8988T (cell line): ENCODE measurements at regions not wholly inside any gene's neighbourhood (a gene's known extent, or its start where the extent isn't known, plus 50 kb on each side); places are given as distances from the start of the nearest gene placed in this dataset.

Source experiments
- DNase-seq: peaks from one replicate; pipeline ENCODE4 v3.0.0; 2011

DNA sequence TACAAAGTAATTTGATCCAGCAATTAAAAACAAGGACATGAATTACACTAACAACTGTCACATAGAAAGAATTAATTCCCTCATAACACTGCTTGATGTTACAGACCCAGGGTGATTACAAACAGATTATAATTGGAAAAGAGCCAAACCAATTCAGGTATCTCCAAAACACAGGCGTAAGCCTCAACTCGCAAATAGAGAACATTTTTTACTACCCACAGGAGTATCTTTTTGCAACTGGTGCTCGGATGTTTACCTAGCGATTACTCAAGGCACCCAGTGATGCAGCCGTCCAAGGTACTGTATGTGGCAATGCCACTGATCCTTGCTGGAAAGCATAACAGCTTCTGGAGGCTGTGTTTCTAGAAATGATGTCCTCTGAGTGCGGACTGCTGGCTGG lies 386.1 kb upstream of the KIF2A start:
- no peak for DNase-seq

DNA sequence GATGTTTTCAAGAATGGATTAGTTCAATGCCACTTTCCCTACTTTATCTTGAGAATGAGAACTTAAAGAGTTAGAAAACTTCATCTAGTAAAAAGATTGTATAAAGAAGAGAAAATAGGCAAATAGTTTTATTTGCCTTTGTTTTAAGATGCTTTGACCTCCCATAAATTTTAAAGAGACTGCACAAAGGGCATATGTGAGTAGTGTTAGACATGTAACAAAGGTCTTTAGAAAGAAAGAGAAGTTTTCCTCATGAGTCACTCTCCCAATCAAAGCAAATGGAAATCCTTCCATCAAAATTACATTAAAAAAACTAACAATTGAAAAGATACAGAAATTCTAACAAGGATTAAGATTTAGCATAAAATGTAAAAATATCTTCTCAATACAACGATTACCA lies 381.8 kb upstream of the KIF2A start:
- DNase-seq = no peak

DNA sequence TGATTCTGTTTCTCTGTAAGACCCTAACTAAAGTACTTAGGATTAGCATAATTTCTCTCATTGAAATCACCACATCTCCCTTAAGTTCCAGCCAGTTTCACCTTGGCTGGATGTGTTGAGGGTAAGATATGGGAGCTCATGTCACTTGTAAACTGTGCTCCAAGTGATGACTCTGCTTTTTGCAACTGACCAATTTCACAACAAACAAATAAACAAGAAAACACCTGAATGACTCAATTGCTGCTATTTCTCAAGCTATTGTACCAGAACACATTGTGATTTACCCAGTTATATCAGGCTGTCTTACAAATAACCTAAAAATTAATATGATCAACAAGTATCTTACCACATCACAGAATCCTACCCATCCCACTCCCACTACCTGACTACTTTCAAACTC lies 379.1 kb upstream of the KIF2A start:
- no peak for DNase-seq

DNA sequence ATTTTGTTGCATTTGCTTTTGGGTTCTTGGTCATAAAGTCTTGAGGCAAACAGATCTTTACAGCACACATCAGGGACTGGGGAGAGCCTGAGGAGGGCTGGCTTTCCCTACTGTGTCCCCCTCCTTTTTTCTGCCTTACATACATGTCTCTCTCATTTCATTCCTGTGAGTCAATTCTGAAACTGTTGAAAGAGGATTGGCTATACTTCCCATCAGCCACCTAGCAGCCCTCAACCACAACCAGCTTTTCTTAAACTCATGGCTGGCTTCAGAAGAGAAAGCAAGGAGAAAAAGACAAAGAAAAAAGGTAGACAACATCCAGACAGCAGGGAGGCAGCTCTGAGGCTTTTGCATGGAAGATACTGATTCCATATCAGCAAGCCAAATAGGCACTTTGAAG lies 374.8 kb upstream of the KIF2A start:
- no peak for DNase-seq

DNA sequence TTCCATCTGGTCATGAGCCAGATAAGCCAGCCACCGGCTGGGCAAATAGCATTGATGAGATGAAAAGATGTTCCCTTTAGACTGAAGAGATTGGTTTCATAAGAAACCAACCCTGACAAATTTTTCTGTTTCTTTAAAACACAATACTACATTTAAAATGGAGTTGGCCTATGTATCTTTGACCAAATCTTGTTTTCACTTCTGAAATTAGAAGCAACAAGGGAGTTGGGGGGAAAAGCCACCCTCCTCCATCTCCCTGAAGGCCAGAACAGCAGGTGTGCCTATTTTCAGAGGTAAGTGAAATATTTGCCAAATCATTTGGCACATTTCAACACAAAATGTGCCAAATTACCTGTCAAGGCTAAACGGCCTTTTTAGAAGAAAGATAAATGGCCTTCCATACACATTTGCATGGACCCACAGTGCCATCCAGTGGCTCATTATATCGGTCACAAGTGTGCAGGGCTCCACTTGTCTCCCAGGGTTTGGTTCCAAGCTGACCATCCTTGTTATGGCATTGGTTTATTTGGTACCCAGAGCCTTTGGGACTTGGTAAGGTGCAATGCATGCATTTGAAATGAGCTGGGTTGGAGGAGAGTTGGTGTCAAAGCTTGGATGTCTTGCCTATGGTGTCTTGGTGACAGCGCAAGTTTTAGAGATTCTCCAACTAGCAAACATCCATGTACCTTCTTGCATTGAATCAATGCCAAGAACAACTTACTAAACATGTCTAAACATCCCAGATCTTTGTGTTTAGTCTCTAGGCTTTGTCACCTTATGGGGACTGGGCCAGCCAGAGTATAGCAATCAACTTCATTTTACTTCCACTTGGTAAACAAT lies 372.0 kb upstream of the KIF2A start:
- no peak for DNase-seq

DNA sequence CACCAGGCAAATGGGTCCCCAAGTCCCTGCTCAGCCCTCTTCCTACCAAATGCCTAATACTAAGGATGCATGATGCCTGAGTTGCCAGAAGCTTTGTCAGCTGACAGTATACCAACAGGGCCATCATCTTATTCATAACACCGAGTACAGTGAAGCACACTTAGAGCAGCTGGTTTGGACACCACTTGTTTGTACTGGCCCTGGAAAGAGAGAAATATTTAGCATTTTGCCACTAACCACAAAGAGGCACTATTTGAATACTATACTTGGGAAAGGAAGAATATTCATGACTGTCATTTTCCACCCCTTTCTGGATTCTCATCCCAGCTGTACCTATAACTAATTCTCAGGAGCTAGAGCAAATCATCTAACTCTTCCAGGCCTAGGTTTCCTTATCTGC lies 364.4 kb upstream of the KIF2A start:
- no peak for DNase-seq

DNA sequence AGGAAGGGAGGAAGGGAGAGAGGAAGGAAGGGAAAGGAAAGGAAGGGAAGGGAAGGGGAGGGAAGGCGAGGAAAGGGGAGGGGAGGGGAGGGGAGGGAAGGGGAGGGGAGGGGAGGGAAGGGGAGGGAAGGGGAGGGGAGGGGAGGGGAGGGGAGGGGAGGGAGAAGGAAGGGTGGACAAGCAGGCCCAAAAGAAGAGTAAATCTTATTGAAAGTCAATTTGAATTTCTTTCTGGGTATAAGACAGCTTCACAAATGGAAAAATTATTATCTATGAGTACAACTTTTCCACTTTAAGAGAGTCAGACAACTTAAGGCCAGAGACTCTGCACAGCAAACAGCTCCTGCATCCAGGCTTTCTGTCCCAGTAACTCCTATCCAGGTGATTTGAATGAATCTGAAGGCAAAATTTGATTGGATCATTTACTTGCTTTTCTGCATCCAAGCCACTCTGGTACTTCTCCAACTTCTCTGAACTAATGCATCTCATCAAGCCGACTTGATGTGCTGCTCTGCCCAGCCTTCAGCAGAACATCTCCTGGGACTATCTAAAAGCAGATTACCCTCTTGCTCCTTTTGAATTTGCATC lies 363.4 kb upstream of the KIF2A start:
- no peak for DNase-seq

DNA sequence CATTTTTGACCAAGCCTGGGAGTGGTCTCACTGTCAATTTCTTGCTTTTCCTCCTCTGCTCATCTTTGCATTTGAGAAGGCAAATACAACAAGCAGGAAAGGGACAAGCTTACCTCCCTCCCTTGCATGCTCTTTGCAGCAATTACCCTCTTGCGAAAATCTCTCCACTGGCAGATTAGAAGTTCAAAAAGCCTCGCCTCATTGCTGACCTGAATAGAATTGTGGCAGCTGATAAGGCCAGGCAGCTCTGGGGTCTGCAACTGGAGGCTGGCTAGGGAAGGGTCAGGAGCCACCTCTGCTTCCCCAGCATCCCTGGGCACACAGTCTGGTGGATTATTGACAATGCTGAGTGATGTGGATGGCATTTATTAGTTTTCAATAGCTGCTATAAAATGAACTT lies 362.3 kb upstream of the KIF2A start:
- no peak for DNase-seq

DNA sequence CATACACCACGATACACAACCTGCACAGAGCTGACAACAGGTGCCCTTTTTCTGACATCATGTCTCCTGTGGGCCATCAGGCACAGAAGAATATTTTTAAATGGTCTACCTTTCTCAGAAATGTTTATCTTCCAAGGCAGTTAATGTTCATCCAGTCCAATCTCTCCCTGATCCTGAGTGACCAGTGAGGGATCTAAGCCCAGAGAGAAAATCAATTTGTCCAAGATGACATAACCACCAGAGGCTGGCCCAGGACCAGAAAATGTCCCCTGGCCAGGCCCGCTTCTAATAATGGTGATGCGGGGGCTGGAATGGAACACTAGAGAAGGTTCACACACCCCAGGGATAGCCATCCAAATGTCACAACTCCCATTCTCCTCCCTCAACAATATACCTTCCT lies 357.9 kb upstream of the KIF2A start:
- no peak for DNase-seq

DNA sequence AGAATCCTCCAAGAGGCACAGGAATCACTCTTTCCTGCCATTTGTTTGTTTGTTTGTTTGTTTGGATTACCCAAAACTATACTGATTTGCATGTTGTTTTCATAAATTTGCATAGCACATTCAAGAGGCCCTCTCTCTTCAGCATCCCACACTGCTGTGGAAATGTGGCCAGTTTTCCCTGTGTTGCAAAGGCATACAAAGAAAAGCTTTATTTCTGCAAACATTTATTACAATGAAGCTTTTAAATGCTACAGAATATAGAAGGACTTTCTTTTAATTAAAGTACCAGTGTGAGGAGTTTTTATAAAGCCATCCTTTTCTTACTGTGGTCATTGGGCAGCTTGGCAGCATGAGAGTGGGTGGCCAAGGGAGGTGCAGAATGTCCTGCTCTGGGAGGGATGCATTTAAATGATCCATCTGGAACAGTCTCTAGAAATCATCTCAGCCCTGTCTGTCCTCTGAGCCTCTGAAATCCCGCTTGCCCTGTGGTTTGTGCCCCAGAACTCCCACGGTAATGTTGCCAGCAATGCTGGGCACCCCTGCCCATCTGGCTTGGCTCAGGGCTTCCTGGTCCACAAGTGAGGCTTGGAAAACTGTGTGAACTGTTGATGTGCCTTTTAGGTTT lies 356.8 kb upstream of the KIF2A start:
- DNase-seq = no peak

DNA sequence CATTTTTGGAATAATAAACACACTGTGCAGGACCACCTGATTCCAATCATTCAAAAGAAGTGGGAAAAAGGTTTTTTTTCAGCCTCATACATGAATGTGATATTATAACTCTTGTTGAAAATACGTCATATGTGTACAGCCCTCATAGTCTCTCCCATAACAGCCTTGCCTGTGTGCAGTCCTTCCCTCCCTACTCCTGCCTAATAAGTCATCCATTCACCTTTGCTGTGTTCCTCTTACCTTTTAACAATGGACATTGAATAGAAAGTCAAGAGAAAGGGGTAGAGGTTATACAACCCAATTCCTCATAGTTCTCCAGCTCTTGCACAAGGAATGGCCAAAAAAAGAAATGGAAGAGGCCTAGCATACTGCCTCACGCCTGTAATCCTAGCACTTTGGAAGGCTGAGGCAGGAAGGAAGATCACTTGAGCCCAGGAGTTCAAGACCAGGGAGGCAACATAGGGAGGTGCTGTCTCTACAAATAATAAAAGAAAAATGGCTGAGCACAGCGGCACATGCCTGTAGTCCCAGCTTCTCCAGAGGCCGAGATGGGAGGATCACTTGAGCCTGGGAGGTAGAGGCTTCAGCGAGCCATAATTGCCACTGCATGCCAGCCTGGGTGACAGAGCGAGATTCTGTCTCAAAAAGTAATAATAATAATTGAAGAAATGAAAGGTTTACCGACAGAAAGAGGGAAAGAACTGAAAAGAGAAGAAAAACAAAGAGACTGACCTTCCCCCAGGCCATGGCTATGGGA lies 356.1 kb upstream of the KIF2A start:
- no peak for DNase-seq

DNA sequence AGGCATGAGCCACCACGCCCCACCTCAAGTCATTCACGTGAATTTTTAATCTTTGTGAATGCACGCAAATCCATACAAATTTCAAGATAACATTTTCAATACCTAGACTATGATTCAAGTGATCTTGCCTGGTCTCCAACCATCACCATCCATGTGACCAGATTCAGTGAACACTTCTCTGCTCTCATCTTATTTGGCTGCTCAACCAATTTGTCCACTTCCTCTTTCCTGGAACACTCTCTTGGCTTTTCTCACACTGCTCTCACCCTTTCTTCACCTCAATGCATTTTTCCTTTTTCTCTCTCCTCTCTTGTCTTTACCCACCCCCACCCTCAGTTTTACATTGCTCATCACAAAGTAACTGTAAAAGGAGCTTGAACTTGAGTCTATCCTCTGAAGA lies 354.7 kb upstream of the KIF2A start:
- DNase-seq = no peak

DNA sequence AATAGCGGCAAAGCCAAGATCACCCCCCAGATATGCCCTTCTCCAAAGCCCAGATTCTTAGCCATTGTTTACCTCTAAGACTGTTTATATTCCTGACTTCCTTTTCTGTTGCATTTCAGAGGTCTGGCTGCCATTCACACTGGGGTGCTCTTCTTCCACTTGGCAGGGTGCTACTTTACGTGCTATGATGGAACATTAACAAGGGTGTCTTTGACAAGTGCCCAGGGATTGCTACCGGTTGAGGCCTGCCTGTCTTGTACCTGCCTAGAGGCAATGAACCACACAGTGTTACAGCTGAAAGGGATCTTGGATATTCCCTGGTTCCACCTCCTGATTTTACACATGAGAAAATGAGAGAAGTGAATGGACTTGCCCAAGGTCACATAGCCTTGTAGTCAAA lies 352.1 kb upstream of the KIF2A start:
- no peak for DNase-seq

DNA sequence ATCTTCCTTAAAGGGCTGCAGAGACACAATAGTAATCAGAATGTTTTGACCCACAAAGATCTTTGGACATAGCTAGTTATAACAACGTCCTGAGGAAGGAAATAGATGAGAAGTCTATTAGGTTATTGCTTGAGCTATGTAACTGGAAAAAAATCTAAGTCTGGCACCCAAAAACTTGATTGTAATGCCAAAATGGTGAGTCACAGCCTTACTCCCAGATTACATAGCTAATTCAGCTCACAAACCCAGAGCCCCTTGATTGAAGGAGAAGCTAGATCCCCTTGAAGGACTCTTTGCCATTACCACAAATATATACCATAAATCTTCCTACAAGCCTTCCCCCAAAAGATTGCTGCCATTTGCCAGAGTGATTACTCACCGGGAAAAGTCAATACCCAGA lies 341.8 kb upstream of the KIF2A start:
- no peak for DNase-seq

DNA sequence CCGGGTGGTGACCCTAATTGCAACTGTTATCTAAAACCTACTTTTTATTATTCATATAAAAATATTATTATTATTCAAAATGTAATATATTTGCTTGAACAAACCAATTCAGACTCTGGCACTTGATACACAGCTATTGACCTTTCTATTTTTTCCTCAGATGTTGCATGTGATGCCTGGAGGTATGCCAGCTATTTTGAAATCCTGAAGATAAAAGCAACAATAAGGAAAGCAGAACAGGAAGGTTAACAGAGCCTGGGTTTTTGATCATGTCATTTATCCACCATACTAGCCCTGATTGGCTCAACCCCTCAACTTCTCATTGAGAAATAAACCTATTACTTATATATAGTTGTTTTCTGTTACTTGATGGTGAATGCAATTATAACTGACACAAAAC lies 340.9 kb upstream of the KIF2A start:
- no peak for DNase-seq

DNA sequence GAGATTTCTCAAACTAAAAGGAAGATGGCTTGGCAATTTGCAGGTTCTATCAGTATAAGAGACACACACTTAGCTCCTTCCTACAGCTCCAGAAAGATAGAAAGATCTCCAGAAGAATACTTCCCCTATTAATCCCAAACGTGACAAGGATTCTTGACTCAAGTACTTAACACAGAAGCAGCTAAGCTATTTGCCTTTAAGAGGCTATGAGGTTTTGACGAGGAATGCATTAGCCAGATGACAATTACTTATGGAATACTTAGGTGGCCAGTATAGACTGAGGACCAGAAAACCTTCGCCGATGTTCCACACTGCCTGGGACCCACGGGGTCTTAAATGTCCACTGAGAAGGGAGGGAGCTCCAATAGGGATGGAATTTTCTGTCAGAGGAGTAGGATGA lies 340.5 kb upstream of the KIF2A start:
- no peak for DNase-seq

DNA sequence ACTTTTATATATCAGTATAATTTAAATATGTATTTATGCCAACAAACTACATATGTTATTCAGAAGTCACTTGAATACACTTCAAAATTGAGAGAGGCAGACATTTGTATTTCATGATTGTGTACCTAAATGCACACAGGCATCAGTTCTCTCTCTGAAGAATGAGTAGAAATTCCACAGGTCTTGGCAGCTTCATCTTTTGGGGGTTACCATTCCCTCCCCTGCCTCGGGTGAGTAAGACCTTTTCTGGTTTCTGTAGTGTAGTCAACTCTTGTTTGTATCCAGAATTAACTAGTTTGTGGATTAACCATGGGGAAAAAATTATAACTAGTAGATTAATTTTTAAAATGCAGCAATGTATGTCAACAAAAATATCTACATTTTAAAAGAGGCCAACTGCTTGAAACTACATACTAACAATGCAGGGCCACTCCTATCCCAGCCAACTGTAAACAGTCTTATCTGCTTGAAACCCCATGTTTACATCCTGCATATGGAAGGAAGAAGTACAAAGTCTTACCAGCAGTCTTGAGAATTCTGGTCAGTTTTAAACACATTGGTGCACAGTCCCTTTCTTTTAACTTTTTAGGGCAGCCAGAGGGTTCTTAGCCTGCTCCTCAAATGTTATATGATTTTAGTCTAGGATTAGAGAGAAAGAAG lies 339.6 kb upstream of the KIF2A start:
- no peak for DNase-seq

DNA sequence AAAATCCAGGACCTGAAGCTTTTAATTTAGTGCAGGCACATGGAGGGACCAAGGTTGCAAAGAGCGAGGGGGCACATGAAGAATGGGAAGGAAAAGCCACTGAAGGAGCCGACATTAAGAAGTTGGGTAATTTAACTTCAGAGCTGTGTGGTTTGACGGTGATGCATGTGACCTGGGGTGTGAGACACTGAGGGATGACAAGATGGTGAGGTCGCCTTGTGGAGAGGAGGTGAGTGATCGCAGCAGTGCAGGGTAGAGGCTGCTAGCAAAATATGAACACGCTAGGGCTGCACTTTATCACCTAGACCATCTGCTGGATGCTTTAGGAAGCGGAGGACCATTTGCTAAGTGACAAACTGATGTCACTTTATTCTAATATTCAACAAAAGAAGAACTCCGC lies 339.0 kb upstream of the KIF2A start:
- DNase-seq = no peak

DNA sequence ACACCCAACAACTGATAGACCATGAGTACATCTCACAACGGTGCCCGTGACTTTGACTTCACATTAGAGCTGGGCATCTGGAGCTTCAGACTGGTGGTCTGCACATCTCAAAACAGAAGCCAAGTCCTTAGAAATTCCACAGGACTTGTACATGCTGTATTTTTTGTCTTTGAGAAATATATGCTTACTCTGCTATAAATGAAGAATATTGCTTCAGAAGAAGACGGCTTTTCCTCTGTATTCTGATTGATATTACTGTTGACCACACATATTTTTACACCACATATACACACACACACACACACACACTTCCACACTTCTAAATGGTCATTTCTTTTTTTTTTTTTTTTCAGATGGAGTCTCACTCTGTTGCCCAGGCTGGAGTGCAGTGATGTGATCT lies 338.3 kb upstream of the KIF2A start:
- DNase-seq = no peak

DNA sequence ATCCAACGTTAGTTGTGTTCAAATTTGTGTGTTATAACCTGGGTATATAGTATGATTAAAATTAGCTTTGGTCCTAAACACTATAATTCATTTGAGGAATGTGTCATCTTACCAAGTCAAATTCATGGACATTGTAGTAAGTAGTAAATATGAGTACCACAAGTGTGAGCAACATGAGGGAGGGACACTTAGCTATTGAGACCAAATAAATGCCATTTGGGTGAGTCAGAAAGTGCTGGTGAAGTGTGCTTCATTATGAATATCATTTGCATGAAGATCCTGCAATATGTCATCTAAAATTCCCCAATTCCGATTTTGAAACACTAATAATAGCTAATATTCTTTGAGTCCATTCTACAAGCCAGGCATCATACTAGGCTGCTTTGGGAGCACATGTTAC lies 336.7 kb upstream of the KIF2A start:
- no peak for DNase-seq

DNA sequence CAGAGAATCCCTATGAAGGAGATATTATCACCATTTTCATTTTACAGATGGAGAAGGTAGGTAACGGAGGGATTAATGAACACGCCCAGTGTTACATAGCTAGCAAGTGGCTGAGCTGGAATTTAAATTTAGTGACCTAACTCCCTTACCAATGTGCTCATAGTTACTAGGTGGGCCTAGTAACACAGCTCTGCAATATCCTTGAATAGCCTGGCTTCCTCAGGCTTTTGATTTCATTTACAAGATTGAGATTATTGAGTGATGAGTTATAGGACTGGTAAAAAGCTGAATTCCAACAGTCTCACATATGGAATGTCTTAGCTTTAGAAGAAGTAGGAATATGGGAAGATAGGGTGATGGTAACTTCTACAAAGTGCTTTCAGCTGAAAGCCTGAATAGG lies 336.3 kb upstream of the KIF2A start:
- DNase-seq = no peak

DNA sequence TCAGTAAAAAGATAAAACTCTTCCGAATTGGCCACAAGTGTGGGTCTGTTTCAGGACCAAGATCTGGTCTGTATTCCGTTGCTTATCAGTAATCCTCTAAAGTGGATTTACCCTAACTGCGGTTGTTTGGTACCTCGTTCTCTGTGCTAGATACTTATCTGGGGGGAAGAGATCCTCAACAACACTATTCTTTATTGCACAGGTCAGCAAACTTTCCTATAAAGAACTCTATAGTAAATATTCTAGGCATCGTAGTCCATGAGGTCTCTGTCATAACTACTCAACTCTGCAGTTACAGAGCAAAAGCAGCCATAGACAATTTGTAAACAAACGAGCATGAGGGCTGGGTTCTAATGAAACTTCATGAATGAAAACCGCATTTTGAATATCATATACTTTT lies 335.8 kb upstream of the KIF2A start:
- DNase-seq = no peak

DNA sequence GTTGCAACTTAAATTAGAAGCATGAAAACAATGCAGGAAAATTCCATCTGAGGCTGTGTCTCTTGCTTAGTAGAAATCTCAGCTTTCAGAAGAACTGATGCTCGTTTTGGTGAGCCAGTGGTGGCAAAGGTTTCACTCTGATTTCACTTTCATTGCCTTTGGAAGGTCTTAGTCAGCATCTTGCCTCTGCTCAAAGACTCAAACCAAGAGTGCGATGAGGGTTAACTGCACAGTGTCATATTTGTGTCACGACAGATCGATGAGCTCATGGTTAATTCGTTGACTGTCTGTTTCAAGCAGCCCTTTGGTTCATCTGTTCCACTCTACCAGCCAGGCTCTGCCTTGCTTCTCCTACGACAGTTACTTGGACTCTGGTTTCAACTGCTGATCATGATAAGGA lies 331.3 kb upstream of the KIF2A start:
- DNase-seq = no peak
